GM18870 (cell line): ENCODE measurements at regions not wholly inside any gene's neighbourhood (a gene's known extent, or its start where the extent isn't known, plus 50 kb on each side); places are given as distances from the start of the nearest gene placed in this dataset.
"Not testable (repeated sequence)": the region's sequence is repeated elsewhere in the genome, so short reads cannot be mapped to it uniquely, and the experiment has no call there.

Experiments used
- ATAC-seq: cut with Tn5 transposase; IDR thresholded peaks from one replicate; pipeline ENCODE4 v1.9.1; 2021; ENCODE audit warnings: moderate library complexity; ENCODE audit not compliant: unreplicated experiment

GRCh38 chr14:46147452-46147851 lies 504.1 kb downstream of the RPL10L start:
- no peak for ATAC-seq

- ATAC-seq, result no peak
Observed at GRCh38 chr14:46147024-46147423, 504.6 kb downstream of the RPL10L start.

- ATAC-seq, result no peak
Observed at GRCh38 chr14:46140445-46140844, 511.1 kb downstream of the RPL10L start.

GRCh38 chr14:46139649-46140048 lies 511.9 kb downstream of the RPL10L start:
- ATAC-seq, result no peak

GRCh38 chr14:46137786-46138185 lies 513.8 kb downstream of the RPL10L start:
- no peak for ATAC-seq

GRCh38 chr14:46136456-46136855 lies 515.1 kb downstream of the RPL10L start:
- ATAC-seq, result no peak

GRCh38 chr14:46108228-46108627 lies 543.4 kb downstream of the RPL10L start:
- no peak for ATAC-seq

GRCh38 chr14:46100901-46101300 lies 550.7 kb downstream of the RPL10L start:
- not testable (repeated sequence) for ATAC-seq

GRCh38 chr14:46091819-46092218 lies 559.8 kb downstream of the RPL10L start:
- no peak for ATAC-seq

- no peak for ATAC-seq
Observed at GRCh38 chr14:46087604-46088003, 564.0 kb downstream of the RPL10L start.

GRCh38 chr14:46074061-46074460 lies 577.5 kb downstream of the RPL10L start:
- ATAC-seq, result no peak

- no peak for ATAC-seq
Observed at GRCh38 chr14:46063872-46064271, 587.7 kb downstream of the RPL10L start.

GRCh38 chr14:46058964-46059563 lies 592.5 kb downstream of the RPL10L start:
- no peak for ATAC-seq

GRCh38 chr14:46057799-46058198 lies 593.8 kb downstream of the RPL10L start:
- no peak for ATAC-seq

- ATAC-seq, result no peak
Observed at GRCh38 chr14:46054526-46054925, 597.1 kb downstream of the RPL10L start.

- ATAC-seq, result no peak
Observed at GRCh38 chr14:46053221-46053620, 598.4 kb downstream of the RPL10L start.

GRCh38 chr14:46051796-46052195 lies 599.8 kb downstream of the RPL10L start:
- no peak for ATAC-seq

- no peak for ATAC-seq
Observed at GRCh38 chr14:46048127-46048526, 603.5 kb downstream of the RPL10L start.

- ATAC-seq, result no peak
Observed at GRCh38 chr14:46036099-46036498, 615.5 kb downstream of the RPL10L start.

- no peak for ATAC-seq
Observed at GRCh38 chr14:46034305-46034704, 617.3 kb downstream of the RPL10L start.

GRCh38 chr14:46018846-46019420 lies 632.6 kb downstream of the RPL10L start:
- ATAC-seq, result no peak

- no peak for ATAC-seq
Observed at GRCh38 chr14:46008348-46008747, 643.2 kb downstream of the RPL10L start.

GRCh38 chr14:45998554-45998953 lies 653.0 kb downstream of the RPL10L start:
- no peak for ATAC-seq
